CD14-positive monocyte (primary cell): ENCODE measurements at regions not wholly inside any gene's neighbourhood (a gene's known extent, or its start where the extent isn't known, plus 50 kb on each side); places are given as distances from the start of the nearest gene placed in this dataset.

Experiments used
- DNase-seq, 3 donors: peaks; one replicate each; pipeline ENCODE4 v3.0.0-alpha.2; 2011 to 2022
- H2AFZ ChIP-seq: 2 replicates; pipeline ENCODE4 v1.6.0; 2012; ENCODE audit warnings: mild to moderate bottlenecking, low read depth, low read length, inconsistent platforms; ENCODE audit not compliant: insufficient read depth, poor library complexity, severe bottlenecking
- H3K27ac ChIP-seq, 2 donors: 1 replicate in 1 of 2; 2 replicates in 1 of 2; pipeline ENCODE4 v1.5.1; 2012 to 2013; ENCODE audit warnings: low read length in 2 of 2, control low read depth in 1 of 2, inconsistent platforms in 1 of 2, low read depth in 1 of 2, mild to moderate bottlenecking in 1 of 2
- H3K27me3 ChIP-seq, 2 donors: one replicate each; pipeline versions ENCODE4 v1.6.0 to v1.6.1; 2011 to 2013; ENCODE audit warnings: low read length in 2 of 2; ENCODE audit not compliant: control insufficient read depth in 2 of 2, insufficient read depth in 2 of 2
- H3K36me3 ChIP-seq, 2 donors: replicated peaks in 1 of 2; 1 replicate in 1 of 2; 2 replicates in 1 of 2; pipeline versions ENCODE4 v1.5.1 to v1.6.1; 2012 to 2013; ENCODE audit warnings: low read length in 2 of 2, control low read depth in 1 of 2, inconsistent platforms in 1 of 2, mild to moderate bottlenecking in 1 of 2; ENCODE audit not compliant: insufficient read depth in 2 of 2, control insufficient read depth in 1 of 2
- H3K4me1 ChIP-seq, 2 donors: 1 replicate in 1 of 2; 2 replicates in 1 of 2; pipeline versions ENCODE4 v1.5.1 to v1.6.1; 2012 to 2013; ENCODE audit warnings: low read length in 2 of 2, control low read depth in 1 of 2, inconsistent platforms in 1 of 2, mild to moderate bottlenecking in 1 of 2, moderate library complexity in 1 of 2; ENCODE audit not compliant: insufficient read depth in 2 of 2, control insufficient read depth in 1 of 2
- H3K4me2 ChIP-seq: replicated peaks from 2 replicates; pipeline ENCODE3; 2012; ENCODE audit warnings: low read length, moderate library complexity, mild to moderate bottlenecking; ENCODE audit not compliant: poor library complexity, severe bottlenecking; ENCODE audit errors: extremely low read depth
- H3K4me3 ChIP-seq, 3 experiments: fragments of 200-600 bp in 1 of 3; sonication (generic) in 1 of 3; replicated peaks in 1 of 3; 1 replicate in 2 of 3; 2 replicates in 1 of 3; pipeline ENCODE4 v1.5.1; 2011 to 2013; ENCODE audit warnings: low read length in 3 of 3, mild to moderate bottlenecking in 3 of 3, control low read depth in 2 of 3, low read depth in 2 of 3, inconsistent platforms in 1 of 3, moderate library complexity in 1 of 3
- H3K79me2 ChIP-seq: 2 replicates; pipeline ENCODE4 v1.6.0; 2012; ENCODE audit warnings: mild to moderate bottlenecking, control low read depth, inconsistent platforms, low read length, moderate library complexity; ENCODE audit not compliant: insufficient read depth
- H3K9ac ChIP-seq: 2 replicates; pipeline ENCODE4 v1.6.0; 2017; ENCODE audit warnings: low read length, mild to moderate bottlenecking; ENCODE audit not compliant: insufficient read depth, poor library complexity, severe bottlenecking
- H3K9me3 ChIP-seq, 2 donors: replicated peaks in 1 of 2; 1 replicate in 1 of 2; 2 replicates in 1 of 2; pipeline versions ENCODE4 v1.5.1 to v1.6.1; 2012 to 2013; ENCODE audit warnings: low read length in 2 of 2, control low read depth in 1 of 2; ENCODE audit not compliant: control insufficient read depth in 1 of 2, insufficient read depth in 1 of 2
- H4K20me1 ChIP-seq: 2 replicates; pipeline ENCODE4 v1.6.0; 2012; ENCODE audit warnings: mild to moderate bottlenecking, low read length, control low read depth, moderate library complexity; ENCODE audit not compliant: insufficient read depth
- H3K27ac Mint-ChIP-seq, 7 donors: one replicate each; pipeline ENCODE4 v1.8.0; 2020; ENCODE audit warnings: mild to moderate bottlenecking in 7 of 7, mixed read lengths in 7 of 7, moderate library complexity in 6 of 7, inconsistent platforms in 2 of 7
- H3K27me3 Mint-ChIP-seq, 3 donors: one replicate each; pipeline ENCODE4 v1.8.0; 2021 to 2022; ENCODE audit warnings: low read depth in 3 of 3, mild to moderate bottlenecking in 3 of 3, mixed read lengths in 3 of 3, moderate library complexity in 3 of 3, inconsistent platforms in 1 of 3
- H3K36me3 Mint-ChIP-seq, 2 donors: one replicate each; pipeline ENCODE4 v1.8.0; 2020; ENCODE audit warnings: mixed read lengths in 2 of 2, inconsistent platforms in 1 of 2, mild to moderate bottlenecking in 1 of 2
- H3K4me1 Mint-ChIP-seq: one replicate; pipeline ENCODE4 v1.8.0; 2020; ENCODE audit warnings: mild to moderate bottlenecking, mixed read lengths
- H3K4me3 Mint-ChIP-seq, 2 donors: one replicate each; pipeline ENCODE4 v1.8.0; 2020; ENCODE audit warnings: mild to moderate bottlenecking in 2 of 2, mixed read lengths in 2 of 2, moderate library complexity in 1 of 2
- H3K9me3 Mint-ChIP-seq, 7 donors: one replicate each; pipeline ENCODE4 v1.8.0; 2020 to 2022; ENCODE audit warnings: mixed read lengths in 7 of 7, mild to moderate bottlenecking in 6 of 7, moderate library complexity in 6 of 7, inconsistent platforms in 2 of 7
- CTCF ChIP-seq: fragments of 200-600 bp; IDR thresholded peaks from one replicate; pipeline ENCODE4 v1.8.0; 2022; ENCODE audit warnings: antibody characterized with exemption, mild to moderate bottlenecking
- whole genome bisulfite sequencing: methylation state at CpG from one replicate; pipeline ENCODE4 v1.1.5; 2013; ENCODE audit warnings: missing lambda C conversion rate; ENCODE audit not compliant: insufficient coverage; 5-methylcytosine and 5-hydroxymethylcytosine counted together
- intact Hi-C, 2 donors: fragments of 100-400 bp; cut with micrococcal nuclease; formaldehyde crosslinking; loops; one replicate each; pipeline versions ENCODE4 v1.15.0 to v1.15.1; 2023

- Mint-ChIP-seq H3K27ac (no peak overlapping the region), H3K36me3 (no peaks in the 10 kb centered on the region), H3K4me3 (no peak overlapping the region), H3K27me3 (peaks cover 0 to 4% (median 0%) of the 10 kb centered on the region in 3 donors), H3K9me3 (peaks cover 0 to 7% (median 0%) of the 10 kb centered on the region in 7 donors), H3K4me1 (no peaks in the 10 kb centered on the region)
- H2AFZ ChIP-seq = no peak overlapping the region
- H3K9ac ChIP-seq = no peak overlapping the region
- DNase-seq = no peak
- intact Hi-C loops = no loop called here
- TF ChIP-seq CTCF = no peak
- no peaks in the 10 kb centered on the region for H3K36me3 ChIP-seq
- no CpG with 5 or more reads among the region's 1 CpG for WGBS
- H3K9me3 ChIP-seq = peaks cover 0 to 3% of the 10 kb centered on the region in 2 donors
- H3K4me1 ChIP-seq = no peaks in the 10 kb centered on the region
- no peak overlapping the region for H3K27ac ChIP-seq
- H3K27me3 ChIP-seq = no peaks in the 10 kb centered on the region
- no peak overlapping the region for H3K4me3 ChIP-seq
- no peaks in the 10 kb centered on the region for H3K79me2 ChIP-seq
- no peaks in the 10 kb centered on the region for H4K20me1 ChIP-seq
- no peak overlapping the region for H3K4me2 ChIP-seq
Observed at GRCh38 chr10:4456776-4457175, 369.2 kb upstream of the AKR1E2 start.

GRCh38 chr10:4456279-4456678, 369.7 kb upstream of the AKR1E2 start:
- peaks cover 0 to 3% of the 10 kb centered on the region in 2 donors for H3K9me3 ChIP-seq
- DNase-seq = no peak
- peaks cover 0 to 4% (median 0%) of the 10 kb centered on the region in 3 donors for H3K27me3 Mint-ChIP-seq
- H3K9me3 Mint-ChIP-seq = peaks cover 0 to 7% (median 0%) of the 10 kb centered on the region in 7 donors
- no peak overlapping the region for H3K4me3 ChIP-seq
- intact Hi-C loops = no loop called here
- no peak overlapping the region for H3K9ac ChIP-seq
- H3K27ac ChIP-seq = no peak overlapping the region
- H3K36me3 Mint-ChIP-seq = no peaks in the 10 kb centered on the region
- H3K4me2 ChIP-seq = no peak overlapping the region
- no peaks in the 10 kb centered on the region for H3K79me2 ChIP-seq
- 100% methylated on average over 2 of the region's 3 CpGs for WGBS
- no peaks in the 10 kb centered on the region for H3K4me1 ChIP-seq
- no peak overlapping the region for H3K4me3 Mint-ChIP-seq
- H3K36me3 ChIP-seq = no peaks in the 10 kb centered on the region
- H2AFZ ChIP-seq = no peak overlapping the region
- H3K27ac Mint-ChIP-seq = no peak overlapping the region
- TF ChIP-seq CTCF = no peak
- no peaks in the 10 kb centered on the region for H4K20me1 ChIP-seq
- H3K4me1 Mint-ChIP-seq = peaks cover under 1% of the 10 kb centered on the region
- no peaks in the 10 kb centered on the region for H3K27me3 ChIP-seq
